Uterus (tissue), 3 donors: ENCODE measurements at regions not wholly inside any gene's neighbourhood (a gene's known extent, or its start where the extent isn't known, plus 50 kb on each side); places are given as distances from the start of the nearest gene placed in this dataset.

Source experiments
- DNase-seq, 2 donors: peaks; one replicate each; pipeline ENCODE4 v3.0.0-alpha.2; 2019 to 2020
- H3K27ac ChIP-seq, 2 donors: fragments of 200-600 bp; sonication (generic); 1 replicate in 1 of 2; 2 replicates in 1 of 2; pipeline ENCODE4 v1.5.1; 2016 to 2018
- H3K27me3 ChIP-seq, 2 donors: fragments of 200-600 bp; sonication (generic); one replicate each; pipeline ENCODE4 v1.5.1; 2018 to 2019; ENCODE audit warnings: control low read depth in 1 of 2
- H3K36me3 ChIP-seq, 2 donors: fragments of 200-600 bp; sonication (generic); one replicate each; pipeline ENCODE4 v1.5.1; 2019; ENCODE audit warnings: control low read depth in 1 of 2
- H3K4me1 ChIP-seq, 2 donors: fragments of 200-600 bp; sonication (generic); one replicate each; pipeline ENCODE4 v1.5.1; 2018 to 2019; ENCODE audit warnings: control low read depth in 1 of 2
- H3K4me3 ChIP-seq, 2 donors: fragments of 200-600 bp; sonication (generic); 1 replicate in 1 of 2; 2 replicates in 1 of 2; pipeline ENCODE4 v1.5.1; 2018 to 2019; ENCODE audit warnings: mild to moderate bottlenecking in 1 of 2
- H3K9me3 ChIP-seq, 2 donors: fragments of 200-600 bp; sonication (generic); one replicate each; pipeline ENCODE4 v1.5.1; 2019; ENCODE audit warnings: control low read depth in 1 of 2
- CTCF ChIP-seq, 4 experiments: fragments of 200-600 bp in 2 of 4; fragments of 450-650 bp in 2 of 4; sonication (generic) in 2 of 4; IDR thresholded peaks; one replicate each; pipeline ENCODE4 v1.5.1; 2016 to 2019; ENCODE audit warnings: antibody characterized with exemption in 4 of 4, mild to moderate bottlenecking in 2 of 4, moderate library complexity in 1 of 4
- POLR2A ChIP-seq, 2 donors: fragments of 450-650 bp; IDR thresholded peaks; one replicate each; pipeline ENCODE4 v1.6.1; 2016; ENCODE audit warnings: antibody characterized with exemption in 2 of 2, mild to moderate bottlenecking in 1 of 2, moderate library complexity in 1 of 2
- intact Hi-C: fragments of 100-400 bp; cut with DNase I; formaldehyde crosslinking; loops from one replicate; pipeline ENCODE4 v1.15.1; 2023; ENCODE audit warnings: low total_unique reads
- donor health status: DM: yes; HTN: yes; CAD: no.

GRCh38 chr4:160283081-160283480 lies 1180.2 kb downstream of the RAPGEF2 start:
- no peaks in the 10 kb centered on the region for H3K4me1 ChIP-seq
- H3K27ac ChIP-seq, result no peak overlapping the region
- H3K9me3 ChIP-seq, result no peaks in the 10 kb centered on the region
- DNase-seq, result no peak
- no peaks in the 10 kb centered on the region for H3K36me3 ChIP-seq
- intact Hi-C loops, result no loop called here
- no peak overlapping the region for H3K4me3 ChIP-seq
- TF ChIP-seq POLR2A (IDR thresholded peaks at IDR 0.05), result no peak
- no peak for TF ChIP-seq CTCF (IDR thresholded peaks at IDR 0.05)
- H3K27me3 ChIP-seq, result no peaks in the 10 kb centered on the region

- Histone ChIP-seq H3K36me3 (no peaks in the 10 kb centered on the region), H3K4me3 (no peak overlapping the region), H3K9me3 (no peaks in the 10 kb centered on the region), H3K4me1 (no peaks in the 10 kb centered on the region), H3K27me3 (no peaks in the 10 kb centered on the region), H3K27ac (no peak overlapping the region)
- no peak for DNase-seq
- intact Hi-C loops, result no loop called here
- no peak for TF ChIP-seq POLR2A (IDR thresholded peaks at IDR 0.05)
- no peak for TF ChIP-seq CTCF (IDR thresholded peaks at IDR 0.05)
These were observed 1181.6 kb downstream of the RAPGEF2 start for GRCh38 chr4:160284516-160284915.

GRCh38 chr4:160286051-160286450 lies 1183.2 kb downstream of the RAPGEF2 start:
- Histone ChIP-seq H3K27me3 (no peaks in the 10 kb centered on the region), H3K27ac (no peak overlapping the region)
- intact Hi-C loops, result no loop called here

GRCh38 chr4:160296476-160296875 lies 1193.6 kb downstream of the RAPGEF2 start:
- no peak for DNase-seq
- H3K4me3 ChIP-seq, result no peak overlapping the region
- no peaks in the 10 kb centered on the region for H3K4me1 ChIP-seq
- H3K9me3 ChIP-seq, result no peaks in the 10 kb centered on the region
- no peak for TF ChIP-seq POLR2A (IDR thresholded peaks at IDR 0.05)
- no peak for TF ChIP-seq CTCF (IDR thresholded peaks at IDR 0.05)
- no peak overlapping the region for H3K27ac ChIP-seq
- no peaks in the 10 kb centered on the region for H3K36me3 ChIP-seq
- no peaks in the 10 kb centered on the region for H3K27me3 ChIP-seq
- intact Hi-C loops, result no loop called here

More at GRCh38 chr4:160286051-160286450, 1183.2 kb downstream of the RAPGEF2 start:
- Histone ChIP-seq H3K4me1 (no peaks in the 10 kb centered on the region), H3K9me3 (no peaks in the 10 kb centered on the region), H3K36me3 (no peaks in the 10 kb centered on the region), H3K4me3 (no peak overlapping the region)
- TF ChIP-seq POLR2A (IDR thresholded peaks at IDR 0.05) (no peak), CTCF (IDR thresholded peaks at IDR 0.05) (no peak)
- DNase-seq, result no peak

GRCh38 chr4:160299177-160299576 lies 1196.3 kb downstream of the RAPGEF2 start:
- DNase-seq, result no peak
- Histone ChIP-seq H3K9me3 (no peaks in the 10 kb centered on the region), H3K4me1 (no peaks in the 10 kb centered on the region), H3K27ac (no peak overlapping the region), H3K27me3 (no peaks in the 10 kb centered on the region), H3K36me3 (no peaks in the 10 kb centered on the region), H3K4me3 (no peak overlapping the region)
- no peak for TF ChIP-seq POLR2A (IDR thresholded peaks at IDR 0.05)
- TF ChIP-seq CTCF (IDR thresholded peaks at IDR 0.05), result no peak
- intact Hi-C loops, result no loop called here
